ENCODE measurements at regions not wholly inside any gene's neighbourhood (a gene's known extent, or its start where the extent isn't known, plus 50 kb on each side); places are given as distances from the start of the nearest gene placed in this dataset.
"Not testable (repeated sequence)": the region's sequence is repeated elsewhere in the genome, so short reads cannot be mapped to it uniquely, and the experiment has no call there.

- H3K4me2 ChIP-seq (ENCODE audit: low read depth, low read length, poor library complexity, severe bottlenecking); H3K9me3 ChIP-seq (ENCODE audit: low read length); DNase-seq; H2AFZ ChIP-seq (ENCODE audit: low read length); H3K36me3 ChIP-seq (ENCODE audit: insufficient read depth, low read length); H4K20me1 ChIP-seq (ENCODE audit: insufficient read depth, low read depth, low read length); H3K27ac ChIP-seq (ENCODE audit: low read length); H3K79me2 ChIP-seq (ENCODE audit: low read length); H3K4me3 ChIP-seq (ENCODE audit: low read length); H3K9me2 ChIP-seq (replicated peaks; ENCODE audit: insufficient read depth, low read length); H3K9ac ChIP-seq (ENCODE audit: low read length); H3K4me1 ChIP-seq (ENCODE audit: low read length); H3K27me3 ChIP-seq (ENCODE audit: low read length): not testable (repeated sequence)
Measured at GRCh38 chr20:30309938-30310337, 947.5 kb upstream of the DEFB115 start.

GRCh38 chr20:30310385-30310784 lies 947.1 kb upstream of the DEFB115 start:
- H3K9me2 ChIP-seq (replicated peaks; ENCODE audit: insufficient read depth, low read length); DNase-seq; H3K9me3 ChIP-seq (ENCODE audit: low read length); H3K4me3 ChIP-seq (ENCODE audit: low read length); H3K4me2 ChIP-seq (ENCODE audit: low read depth, low read length, poor library complexity, severe bottlenecking); H3K9ac ChIP-seq (ENCODE audit: low read length); H3K36me3 ChIP-seq (ENCODE audit: insufficient read depth, low read length); H3K4me1 ChIP-seq (ENCODE audit: low read length); H4K20me1 ChIP-seq (ENCODE audit: insufficient read depth, low read depth, low read length); H3K79me2 ChIP-seq (ENCODE audit: low read length); H3K27me3 ChIP-seq (ENCODE audit: low read length); H3K27ac ChIP-seq (ENCODE audit: low read length); H2AFZ ChIP-seq (ENCODE audit: low read length): not testable (repeated sequence)

GRCh38 chr20:30312220-30312619 lies 945.2 kb upstream of the DEFB115 start:
- H3K4me2 ChIP-seq (ENCODE audit: low read depth, low read length, poor library complexity, severe bottlenecking); H3K27me3 ChIP-seq (ENCODE audit: low read length); H4K20me1 ChIP-seq (ENCODE audit: insufficient read depth, low read depth, low read length); DNase-seq; H3K9me3 ChIP-seq (ENCODE audit: low read length); H3K4me3 ChIP-seq (ENCODE audit: low read length); H3K79me2 ChIP-seq (ENCODE audit: low read length); H2AFZ ChIP-seq (ENCODE audit: low read length); H3K36me3 ChIP-seq (ENCODE audit: insufficient read depth, low read length); H3K4me1 ChIP-seq (ENCODE audit: low read length); H3K27ac ChIP-seq (ENCODE audit: low read length); H3K9me2 ChIP-seq (replicated peaks; ENCODE audit: insufficient read depth, low read length); H3K9ac ChIP-seq (ENCODE audit: low read length): not testable (repeated sequence)

GRCh38 chr20:30313660-30314059 lies 943.8 kb upstream of the DEFB115 start:
- not testable (repeated sequence) for DNase-seq; H3K27me3 ChIP-seq (ENCODE audit: low read length); H3K9me3 ChIP-seq (ENCODE audit: low read length); H3K9me2 ChIP-seq (replicated peaks; ENCODE audit: insufficient read depth, low read length); H3K79me2 ChIP-seq (ENCODE audit: low read length); H2AFZ ChIP-seq (ENCODE audit: low read length); H3K4me1 ChIP-seq (ENCODE audit: low read length); H4K20me1 ChIP-seq (ENCODE audit: insufficient read depth, low read depth, low read length); H3K9ac ChIP-seq (ENCODE audit: low read length); H3K36me3 ChIP-seq (ENCODE audit: insufficient read depth, low read length); H3K4me3 ChIP-seq (ENCODE audit: low read length); H3K4me2 ChIP-seq (ENCODE audit: low read depth, low read length, poor library complexity, severe bottlenecking); H3K27ac ChIP-seq (ENCODE audit: low read length)

GRCh38 chr20:30316063-30316462 lies 941.4 kb upstream of the DEFB115 start:
- H3K27me3 ChIP-seq (ENCODE audit: low read length); H4K20me1 ChIP-seq (ENCODE audit: insufficient read depth, low read depth, low read length); H3K79me2 ChIP-seq (ENCODE audit: low read length); H3K9me3 ChIP-seq (ENCODE audit: low read length); DNase-seq; H2AFZ ChIP-seq (ENCODE audit: low read length); H3K9ac ChIP-seq (ENCODE audit: low read length); H3K27ac ChIP-seq (ENCODE audit: low read length); H3K4me3 ChIP-seq (ENCODE audit: low read length); H3K4me2 ChIP-seq (ENCODE audit: low read depth, low read length, poor library complexity, severe bottlenecking); H3K36me3 ChIP-seq (ENCODE audit: insufficient read depth, low read length); H3K9me2 ChIP-seq (replicated peaks; ENCODE audit: insufficient read depth, low read length); H3K4me1 ChIP-seq (ENCODE audit: low read length): not testable (repeated sequence)

GRCh38 chr20:30316532-30317299 lies 940.7 kb upstream of the DEFB115 start:
- not testable (repeated sequence) for H3K9me2 ChIP-seq (replicated peaks; ENCODE audit: insufficient read depth, low read length); H3K9me3 ChIP-seq (ENCODE audit: low read length); H3K27me3 ChIP-seq (ENCODE audit: low read length); H3K36me3 ChIP-seq (ENCODE audit: insufficient read depth, low read length); H3K4me3 ChIP-seq (ENCODE audit: low read length); H3K27ac ChIP-seq (ENCODE audit: low read length); H2AFZ ChIP-seq (ENCODE audit: low read length); DNase-seq; H3K79me2 ChIP-seq (ENCODE audit: low read length); H3K9ac ChIP-seq (ENCODE audit: low read length); H4K20me1 ChIP-seq (ENCODE audit: insufficient read depth, low read depth, low read length); H3K4me1 ChIP-seq (ENCODE audit: low read length); H3K4me2 ChIP-seq (ENCODE audit: low read depth, low read length, poor library complexity, severe bottlenecking)

GRCh38 chr20:30333744-30334143 lies 923.7 kb upstream of the DEFB115 start:
- H3K9me2 ChIP-seq (replicated peaks; ENCODE audit: insufficient read depth, low read length); H3K27me3 ChIP-seq (ENCODE audit: low read length); H2AFZ ChIP-seq (ENCODE audit: low read length); H3K4me3 ChIP-seq (ENCODE audit: low read length); H3K27ac ChIP-seq (ENCODE audit: low read length); DNase-seq; H3K4me1 ChIP-seq (ENCODE audit: low read length); H4K20me1 ChIP-seq (ENCODE audit: insufficient read depth, low read depth, low read length); H3K9me3 ChIP-seq (ENCODE audit: low read length); H3K79me2 ChIP-seq (ENCODE audit: low read length); H3K4me2 ChIP-seq (ENCODE audit: low read depth, low read length, poor library complexity, severe bottlenecking); H3K9ac ChIP-seq (ENCODE audit: low read length); H3K36me3 ChIP-seq (ENCODE audit: insufficient read depth, low read length): not testable (repeated sequence)

GRCh38 chr20:30337556-30337955 lies 919.9 kb upstream of the DEFB115 start:
- not testable (repeated sequence) for H3K4me1 ChIP-seq (ENCODE audit: low read length); H3K27me3 ChIP-seq (ENCODE audit: low read length); H4K20me1 ChIP-seq (ENCODE audit: insufficient read depth, low read depth, low read length); H2AFZ ChIP-seq (ENCODE audit: low read length); H3K4me3 ChIP-seq (ENCODE audit: low read length); H3K9me3 ChIP-seq (ENCODE audit: low read length); H3K36me3 ChIP-seq (ENCODE audit: insufficient read depth, low read length); DNase-seq; H3K27ac ChIP-seq (ENCODE audit: low read length); H3K9me2 ChIP-seq (replicated peaks; ENCODE audit: insufficient read depth, low read length); H3K9ac ChIP-seq (ENCODE audit: low read length); H3K4me2 ChIP-seq (ENCODE audit: low read depth, low read length, poor library complexity, severe bottlenecking); H3K79me2 ChIP-seq (ENCODE audit: low read length)

GRCh38 chr20:30348932-30349331 lies 908.5 kb upstream of the DEFB115 start:
- H3K27me3 ChIP-seq (ENCODE audit: low read length); H3K79me2 ChIP-seq (ENCODE audit: low read length); H2AFZ ChIP-seq (ENCODE audit: low read length); H3K36me3 ChIP-seq (ENCODE audit: insufficient read depth, low read length); H3K27ac ChIP-seq (ENCODE audit: low read length); H3K4me2 ChIP-seq (ENCODE audit: low read depth, low read length, poor library complexity, severe bottlenecking); H4K20me1 ChIP-seq (ENCODE audit: insufficient read depth, low read depth, low read length); H3K4me1 ChIP-seq (ENCODE audit: low read length); H3K9me3 ChIP-seq (ENCODE audit: low read length); H3K9me2 ChIP-seq (replicated peaks; ENCODE audit: insufficient read depth, low read length); H3K4me3 ChIP-seq (ENCODE audit: low read length); H3K9ac ChIP-seq (ENCODE audit: low read length): not testable (repeated sequence)
- peak; percentile 39 for DNase-seq

All from Karpas-422 (cell line).